ENCODE measurements at regions not wholly inside any gene's neighbourhood (a gene's known extent, or its start where the extent isn't known, plus 50 kb on each side); places are given as distances from the start of the nearest gene placed in this dataset.

DNA sequence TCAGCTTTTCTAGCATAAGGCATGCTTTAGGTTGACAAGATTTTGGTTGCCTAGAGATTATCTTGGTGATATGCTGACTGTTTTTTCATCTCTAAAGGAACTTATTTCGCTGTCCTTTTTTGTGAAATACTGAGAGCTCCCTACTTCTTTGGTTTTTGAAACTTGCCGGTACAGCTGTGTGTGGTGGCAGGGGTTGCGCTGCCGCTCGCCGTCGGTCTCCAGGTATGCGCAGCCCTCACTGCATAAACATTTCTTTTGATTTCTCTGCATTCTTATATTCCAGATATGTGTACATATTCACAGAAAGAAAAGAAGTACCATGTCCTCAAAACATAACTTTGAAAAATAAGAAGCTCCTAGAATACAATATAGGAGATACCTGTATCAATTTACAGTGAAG is 106.4 kb upstream of the SYNDIG1 start:
- Mint-ChIP-seq H3K9me3 (ENCODE audit: unreplicated experiment) (peaks cover 10% of the 10 kb centered on the region), H3K27me3 (ENCODE audit: insufficient read depth, unreplicated experiment) (peaks cover 11% of the 10 kb centered on the region), H3K27ac (ENCODE audit: unreplicated experiment) (no peak overlapping the region), H3K4me3 (ENCODE audit: unreplicated experiment) (no peak overlapping the region), H3K4me1 (ENCODE audit: low read depth, unreplicated experiment) (no peaks in the 10 kb centered on the region), H3K36me3 (ENCODE audit: insufficient read depth, unreplicated experiment) (no peaks in the 10 kb centered on the region)
- ChIA-PET CTCF (no interaction called here), POLR2A (no interaction called here)
- H3K4me1 ChIP-seq: no peaks in the 10 kb centered on the region
- no peaks in the 10 kb centered on the region for H3K27me3 ChIP-seq (replicated peaks; ENCODE audit: control insufficient read depth, insufficient read depth, low read length)
- BruUV-seq (replicated peaks): no TSS peak
- H3K9me3 ChIP-seq: no peaks in the 10 kb centered on the region
- H3K36me3 ChIP-seq (ENCODE audit: control insufficient read depth, insufficient read depth, low read length): no peaks in the 10 kb centered on the region
- no peak overlapping the region for H3K4me3 ChIP-seq (ENCODE audit: low read depth, low read length)
- intact Hi-C loops (cut with micrococcal nuclease; ENCODE audit: unreplicated experiment): no loop called here
- TF ChIP-seq, protein P1, sequence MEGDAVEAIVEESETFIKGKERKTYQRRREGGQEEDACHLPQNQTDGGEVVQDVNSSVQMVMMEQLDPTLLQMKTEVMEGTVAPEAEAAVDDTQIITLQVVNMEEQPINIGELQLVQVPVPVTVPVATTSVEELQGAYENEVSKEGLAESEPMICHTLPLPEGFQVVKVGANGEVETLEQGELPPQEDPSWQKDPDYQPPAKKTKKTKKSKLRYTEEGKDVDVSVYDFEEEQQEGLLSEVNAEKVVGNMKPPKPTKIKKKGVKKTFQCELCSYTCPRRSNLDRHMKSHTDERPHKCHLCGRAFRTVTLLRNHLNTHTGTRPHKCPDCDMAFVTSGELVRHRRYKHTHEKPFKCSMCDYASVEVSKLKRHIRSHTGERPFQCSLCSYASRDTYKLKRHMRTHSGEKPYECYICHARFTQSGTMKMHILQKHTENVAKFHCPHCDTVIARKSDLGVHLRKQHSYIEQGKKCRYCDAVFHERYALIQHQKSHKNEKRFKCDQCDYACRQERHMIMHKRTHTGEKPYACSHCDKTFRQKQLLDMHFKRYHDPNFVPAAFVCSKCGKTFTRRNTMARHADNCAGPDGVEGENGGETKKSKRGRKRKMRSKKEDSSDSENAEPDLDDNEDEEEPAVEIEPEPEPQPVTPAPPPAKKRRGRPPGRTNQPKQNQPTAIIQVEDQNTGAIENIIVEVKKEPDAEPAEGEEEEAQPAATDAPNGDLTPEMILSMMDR (IDR thresholded peaks at IDR 0.05; ENCODE audit: insufficient read depth in 1 of 2, low read depth in 1 of 2, low read length in 1 of 2, severe bottlenecking in 1 of 2, unreplicated experiment in 1 of 2): no peak
- DNase-seq: no peak

DNA sequence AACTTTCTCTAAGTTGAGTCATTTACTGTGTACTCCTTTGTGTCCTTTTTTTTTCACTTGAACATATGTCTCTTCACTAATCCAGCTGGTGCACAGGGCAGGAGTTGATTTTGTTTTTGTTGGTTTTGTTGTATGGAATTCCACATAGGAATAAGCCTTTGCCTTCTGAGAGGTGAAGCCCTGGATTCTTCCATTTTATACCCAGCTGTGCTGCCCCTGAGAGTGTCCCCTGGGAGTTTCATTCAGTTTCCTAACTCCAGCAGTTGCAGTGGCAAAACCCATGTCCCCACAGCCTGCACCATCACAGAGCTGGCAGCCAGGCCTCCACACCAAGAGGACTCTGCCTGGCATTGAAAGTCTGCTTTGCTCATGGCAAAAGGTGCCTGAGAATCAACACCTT is 107.3 kb upstream of the SYNDIG1 start:
- TF ChIP-seq, protein P1 (IDR thresholded peaks at IDR 0.05; ENCODE audit: insufficient read depth in 1 of 2, low read depth in 1 of 2, low read length in 1 of 2, severe bottlenecking in 1 of 2, unreplicated experiment in 1 of 2): no peak
- no peaks in the 10 kb centered on the region for H3K4me1 Mint-ChIP-seq (ENCODE audit: low read depth, unreplicated experiment)
- ChIA-PET POLR2A (no interaction called here), CTCF (no interaction called here)
- H3K4me1 ChIP-seq: no peaks in the 10 kb centered on the region
- no peak for DNase-seq
- H3K27me3 ChIP-seq (replicated peaks; ENCODE audit: control insufficient read depth, insufficient read depth, low read length): no peaks in the 10 kb centered on the region
- H3K4me3 Mint-ChIP-seq (ENCODE audit: unreplicated experiment): no peak overlapping the region
- H3K9me3 Mint-ChIP-seq (ENCODE audit: unreplicated experiment): peaks cover 10% of the 10 kb centered on the region
- intact Hi-C loops (cut with micrococcal nuclease; ENCODE audit: unreplicated experiment): no loop called here
- BruUV-seq (replicated peaks): no TSS peak
- no peak overlapping the region for H3K4me3 ChIP-seq (ENCODE audit: low read depth, low read length)
- H3K36me3 ChIP-seq (ENCODE audit: control insufficient read depth, insufficient read depth, low read length): no peaks in the 10 kb centered on the region
- H3K27me3 Mint-ChIP-seq (ENCODE audit: insufficient read depth, unreplicated experiment): peaks cover 6% of the 10 kb centered on the region
- no peaks in the 10 kb centered on the region for H3K36me3 Mint-ChIP-seq (ENCODE audit: insufficient read depth, unreplicated experiment)
- H3K9me3 ChIP-seq: no peaks in the 10 kb centered on the region
- H3K27ac Mint-ChIP-seq (ENCODE audit: unreplicated experiment): no peak overlapping the region

DNA sequence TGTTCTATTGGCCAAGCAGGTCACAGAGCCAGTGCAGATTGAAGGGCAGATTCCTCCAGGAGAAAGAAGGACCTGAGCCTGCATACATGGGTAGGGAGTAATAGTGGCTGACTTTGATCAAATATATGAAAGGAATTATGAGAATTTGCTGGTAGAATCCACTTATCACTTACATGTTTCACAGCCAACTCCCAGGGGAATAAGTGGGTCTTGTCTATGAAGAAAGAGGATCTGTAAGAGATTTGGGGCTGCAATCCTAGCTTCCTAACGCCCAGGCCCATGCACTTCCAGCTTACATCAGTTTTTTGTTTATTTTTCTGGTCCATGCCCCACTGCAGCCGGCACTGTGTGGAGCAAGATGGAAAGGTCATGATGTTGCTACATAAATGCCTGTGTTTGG is 107.9 kb upstream of the SYNDIG1 start:
- no peak overlapping the region for H3K4me3 Mint-ChIP-seq (ENCODE audit: unreplicated experiment)
- no peak for DNase-seq
- H3K9me3 Mint-ChIP-seq (ENCODE audit: unreplicated experiment): peaks cover 10% of the 10 kb centered on the region
- Histone ChIP-seq H3K4me3 (ENCODE audit: low read depth, low read length) (no peak overlapping the region), H3K4me1 (no peaks in the 10 kb centered on the region), H3K9me3 (no peaks in the 10 kb centered on the region), H3K27me3 (replicated peaks; ENCODE audit: control insufficient read depth, insufficient read depth, low read length) (no peaks in the 10 kb centered on the region), H3K36me3 (ENCODE audit: control insufficient read depth, insufficient read depth, low read length) (no peaks in the 10 kb centered on the region)
- no TSS peak for BruUV-seq (replicated peaks)
- H3K27ac Mint-ChIP-seq (ENCODE audit: unreplicated experiment): no peak overlapping the region
- CTCF ChIA-PET: no interaction called here
- POLR2A ChIA-PET: no interaction called here
- intact Hi-C loops (cut with micrococcal nuclease; ENCODE audit: unreplicated experiment): no loop called here
- no peaks in the 10 kb centered on the region for H3K4me1 Mint-ChIP-seq (ENCODE audit: low read depth, unreplicated experiment)
- TF ChIP-seq, protein P1 (IDR thresholded peaks at IDR 0.05; ENCODE audit: insufficient read depth in 1 of 2, low read depth in 1 of 2, low read length in 1 of 2, severe bottlenecking in 1 of 2, unreplicated experiment in 1 of 2): no peak
- H3K27me3 Mint-ChIP-seq (ENCODE audit: insufficient read depth, unreplicated experiment): peaks cover 3% of the 10 kb centered on the region
- H3K36me3 Mint-ChIP-seq (ENCODE audit: insufficient read depth, unreplicated experiment): no peaks in the 10 kb centered on the region

Data from Caco-2 (cell line).